ENCODE measurements at regions not wholly inside any gene's neighbourhood (a gene's known extent, or its start where the extent isn't known, plus 50 kb on each side); places are given as distances from the start of the nearest gene placed in this dataset.
"Not testable (repeated sequence)": the region's sequence is repeated elsewhere in the genome, so short reads cannot be mapped to it uniquely, and the experiment has no call there.

- no peak for DNase-seq
Measured at GRCh38 chrX:140157611-140158010, 192.3 kb upstream of the CXorf66 start.

DNA sequence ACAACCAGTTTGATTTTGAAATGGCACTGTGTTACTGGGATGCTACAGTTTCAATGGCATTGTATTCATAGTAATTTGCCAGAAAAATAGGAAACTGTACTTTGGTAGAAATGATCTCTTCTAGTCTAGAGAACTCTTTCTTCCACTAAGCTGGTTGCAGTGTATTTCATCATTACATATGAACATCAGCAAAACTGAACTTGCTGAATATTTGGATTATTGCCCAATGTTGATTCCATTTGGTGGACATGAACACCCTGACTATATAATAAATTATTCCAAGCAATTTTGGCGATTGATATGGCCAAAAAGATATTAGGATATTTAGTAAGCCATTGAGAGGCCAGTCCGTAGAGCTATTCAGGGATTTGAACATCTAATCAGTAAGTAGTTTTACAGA is 191.8 kb upstream of the CXorf66 start:
- no peak for DNase-seq

DNA sequence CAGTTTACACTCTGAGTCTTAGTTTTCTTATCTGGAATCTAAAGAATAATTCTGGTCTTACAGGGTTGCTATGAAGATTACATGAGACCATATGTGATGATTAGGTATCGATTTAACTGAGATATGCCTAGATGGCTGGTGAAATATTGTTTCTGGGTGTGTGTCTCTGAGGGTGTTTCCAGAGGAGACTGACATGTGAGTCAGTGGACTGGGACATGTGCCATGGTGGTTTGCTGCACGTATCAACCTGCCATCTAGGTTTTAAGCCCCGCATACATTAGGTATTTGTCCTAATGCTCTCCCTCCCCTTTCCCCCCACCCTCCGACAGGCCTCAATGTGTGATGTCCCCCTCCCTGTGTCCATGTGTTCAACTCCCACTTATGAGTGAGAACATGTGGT is 186.0 kb upstream of the CXorf66 start:
- no peak for DNase-seq

- no peak for DNase-seq
Measured at GRCh38 chrX:140149761-140150160, 184.4 kb upstream of the CXorf66 start.

- DNase-seq = peak; percentile 0
Measured at GRCh38 chrX:140141444-140142029, 176.2 kb upstream of the CXorf66 start.

- DNase-seq = not testable (repeated sequence)
Measured at GRCh38 chrX:140138492-140138891, 173.2 kb upstream of the CXorf66 start.

DNA sequence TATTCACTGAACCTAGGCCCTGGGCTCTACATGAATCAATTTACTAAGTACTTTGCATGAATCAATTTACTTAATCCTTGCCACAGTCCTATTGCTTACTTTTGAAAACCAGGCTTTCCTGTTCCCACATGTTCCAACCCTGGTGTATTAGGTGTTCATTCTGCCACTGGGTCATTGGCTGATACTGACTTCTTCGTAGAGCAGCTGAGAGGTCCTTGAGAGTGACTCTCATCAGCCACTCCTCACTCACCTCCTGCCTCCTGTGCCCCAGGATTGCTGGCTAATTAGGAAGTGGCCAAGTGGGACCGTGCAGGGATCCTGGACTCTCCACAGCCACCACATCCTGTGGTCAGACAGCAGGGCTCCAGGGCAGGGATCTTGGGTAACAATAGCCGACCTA is 172.7 kb upstream of the CXorf66 start:
- DNase-seq = not testable (repeated sequence)

DNA sequence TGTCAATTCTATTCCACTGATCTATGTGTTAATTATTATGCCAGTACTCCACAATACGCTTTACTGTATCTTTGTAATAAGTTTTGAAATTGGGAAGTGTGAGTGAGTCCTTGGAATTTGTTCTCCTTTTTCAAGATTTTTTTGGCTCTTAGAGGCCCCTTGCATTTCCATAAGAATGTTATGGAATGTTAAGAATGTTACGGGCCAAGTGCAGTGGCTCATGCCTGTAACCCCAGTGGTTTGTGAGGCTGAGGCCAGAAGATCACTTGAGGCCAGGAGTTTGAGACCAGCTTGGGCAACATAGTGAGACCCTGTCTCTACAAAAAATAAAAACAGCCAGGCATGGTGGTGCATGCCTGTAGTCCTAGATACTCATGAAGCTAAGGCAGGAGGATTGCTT is 167.6 kb upstream of the CXorf66 start:
- DNase-seq = no peak

- DNase-seq = no peak
Measured at GRCh38 chrX:140123446-140123845, 158.1 kb upstream of the CXorf66 start.

- DNase-seq = not testable (repeated sequence)
Measured at GRCh38 chrX:140114059-140114458, 148.7 kb upstream of the CXorf66 start.

DNA sequence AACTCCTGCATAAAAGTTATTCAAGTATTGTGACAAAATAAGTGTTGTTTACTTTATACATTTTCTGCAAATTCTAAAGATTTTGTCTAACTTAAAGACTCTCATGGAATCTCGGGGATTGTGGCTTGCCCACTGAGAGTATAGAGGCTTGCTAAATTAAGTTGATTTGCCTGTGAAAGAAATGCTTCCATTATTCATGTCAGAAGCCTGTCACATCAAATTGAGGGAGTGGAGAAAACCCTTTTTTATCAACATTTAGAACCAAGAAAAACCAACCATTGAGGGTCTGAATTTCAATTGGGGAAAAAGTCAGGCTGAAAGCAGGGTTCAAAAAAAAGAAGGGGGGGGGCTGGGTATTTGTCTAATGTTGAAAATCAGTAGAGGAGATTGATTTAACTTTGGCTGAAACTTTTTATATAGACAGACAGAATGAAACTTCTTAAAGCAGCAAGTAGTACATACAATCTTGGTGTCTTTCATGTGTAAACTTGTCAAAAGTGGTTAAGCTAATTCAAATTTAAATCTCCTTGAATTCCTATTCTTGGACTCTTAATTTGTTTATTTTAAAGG is 144.8 kb upstream of the CXorf66 start:
- no peak for DNase-seq

- no peak for DNase-seq
Measured at GRCh38 chrX:140104760-140105159, 139.4 kb upstream of the CXorf66 start.

- no peak for DNase-seq
Measured at GRCh38 chrX:140099221-140099620, 133.9 kb upstream of the CXorf66 start.

DNA sequence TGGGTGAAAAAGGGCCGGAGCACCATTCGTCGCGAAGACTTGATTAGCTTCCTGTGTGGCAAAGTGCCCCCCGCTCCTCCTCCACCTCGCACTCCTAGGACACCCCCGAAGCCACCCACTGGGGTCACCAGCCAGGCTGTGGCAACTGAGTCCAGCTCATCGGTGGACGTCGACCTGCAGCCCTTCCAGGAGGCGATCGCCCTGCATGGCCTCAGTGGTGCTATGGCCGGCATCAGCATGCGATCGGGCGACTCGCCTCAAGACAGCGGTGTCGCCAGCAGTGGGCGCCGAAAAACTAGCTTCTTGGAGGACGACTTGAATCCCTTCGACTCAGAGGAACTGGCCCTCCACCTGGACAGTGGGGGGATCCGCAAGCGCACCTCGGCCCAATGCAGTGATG is 126.8 kb upstream of the CXorf66 start:
- DNase-seq = no peak

DNA sequence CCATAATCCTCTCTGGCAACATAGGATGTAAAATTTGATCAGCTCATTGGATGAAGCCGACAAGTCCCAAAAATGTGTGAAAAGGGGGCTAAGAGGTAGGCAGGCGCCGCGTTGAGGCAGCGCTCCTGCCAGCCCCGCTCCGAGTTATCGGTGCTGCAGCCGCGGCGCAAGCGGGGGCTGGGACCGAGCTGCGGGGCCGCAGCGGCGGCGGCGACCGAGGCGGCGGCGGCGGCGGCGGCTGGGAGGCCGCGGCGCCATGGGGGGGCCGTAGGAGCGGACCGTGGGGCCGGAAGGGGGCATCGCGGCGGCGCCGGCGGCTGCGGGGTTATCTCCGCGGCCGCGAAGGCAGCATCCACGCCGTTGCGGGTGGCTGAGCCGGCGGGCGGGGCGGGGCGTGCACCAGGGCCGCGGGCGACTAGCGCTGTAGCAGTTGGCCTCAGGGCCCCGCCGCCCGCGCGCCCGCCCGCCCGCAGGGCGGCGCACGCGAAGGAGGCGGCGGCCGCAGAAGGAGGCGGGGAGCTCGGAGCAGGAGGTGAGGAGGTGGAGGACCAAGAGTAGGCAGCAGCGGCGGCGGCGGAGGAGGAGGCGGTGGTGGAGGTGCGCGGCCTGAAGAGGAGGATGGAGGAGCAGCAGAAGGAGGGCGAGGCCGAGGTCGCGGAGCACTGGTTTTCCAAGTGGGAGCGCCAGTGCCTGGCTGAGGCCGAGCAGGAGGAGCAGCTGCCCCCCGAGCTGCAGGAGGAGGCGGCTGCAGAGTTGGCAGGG is 126.0 kb upstream of the CXorf66 start:
- DNase-seq = peak; percentile 14

DNA sequence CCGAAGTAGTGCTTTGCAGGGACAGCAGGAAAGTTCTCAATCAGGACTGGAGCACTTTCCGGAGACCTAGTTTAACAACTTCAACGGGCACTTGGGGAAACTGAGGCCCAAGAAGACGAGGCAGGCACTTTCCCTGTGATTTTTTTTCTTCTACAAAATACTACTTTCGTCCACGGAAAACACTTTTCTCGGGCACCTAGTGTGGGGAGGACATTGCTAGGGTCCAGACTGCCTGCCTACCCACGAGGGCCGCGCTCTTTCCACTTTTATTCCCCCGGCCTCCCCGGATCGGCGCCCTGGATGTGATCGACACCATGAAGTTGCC is 125.4 kb upstream of the CXorf66 start:
- DNase-seq = no peak

DNA sequence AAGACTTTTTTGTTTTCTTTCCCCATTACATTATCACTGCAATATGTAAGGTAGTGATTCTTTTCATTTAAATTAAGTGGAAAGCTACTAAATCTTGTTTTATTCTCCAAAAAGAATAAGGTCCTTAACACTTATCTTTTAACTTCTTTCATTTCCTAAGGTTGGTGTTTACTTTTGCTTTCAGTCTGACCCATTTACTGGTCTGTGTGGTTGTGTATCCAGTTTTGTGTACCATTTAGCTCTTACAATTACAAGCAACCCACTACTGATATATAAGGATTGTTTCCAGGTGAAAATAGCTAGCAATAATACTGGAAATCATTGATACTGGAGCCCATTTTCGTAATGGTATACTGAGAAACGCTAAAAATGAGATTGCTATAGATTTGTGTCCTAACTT is 123.1 kb upstream of the CXorf66 start:
- DNase-seq = no peak

DNA sequence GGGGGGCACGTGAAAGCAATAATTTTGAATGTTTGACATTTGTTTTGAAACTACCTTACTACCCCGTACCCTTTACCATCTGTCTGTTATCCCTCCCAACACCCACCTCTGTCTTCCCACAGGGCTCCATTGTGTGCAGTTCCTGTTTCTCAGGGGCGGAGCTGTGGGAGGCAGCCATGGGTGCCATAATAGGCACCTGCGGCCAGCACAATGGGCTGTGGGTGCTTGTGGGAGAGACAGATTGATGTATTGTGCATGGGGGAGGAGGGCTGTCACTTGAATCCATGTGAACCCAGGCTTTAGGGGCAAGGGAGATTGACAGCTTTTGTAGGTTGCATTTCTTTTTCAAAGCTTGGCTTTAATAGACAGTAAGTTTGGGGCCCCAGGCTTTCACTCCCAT is 122.6 kb upstream of the CXorf66 start:
- no peak for DNase-seq

DNA sequence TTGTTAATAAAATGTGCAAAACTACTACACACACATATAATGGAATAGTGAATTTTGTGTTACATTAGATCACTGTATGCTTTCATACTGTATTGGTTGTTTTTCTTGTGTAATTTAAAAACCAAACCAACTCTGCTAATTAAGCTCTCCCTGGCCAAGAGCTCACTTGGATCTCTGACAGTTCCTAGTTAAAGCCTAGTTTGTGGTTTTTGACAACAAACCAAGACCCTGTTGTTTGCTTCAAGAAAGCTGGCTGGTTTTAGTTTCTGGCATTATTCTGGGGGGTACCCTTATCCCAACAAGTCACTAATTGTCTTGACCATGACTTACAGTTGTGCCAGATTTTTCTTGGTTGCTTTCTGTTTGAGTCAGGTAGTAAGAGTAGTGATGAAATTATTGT is 121.4 kb upstream of the CXorf66 start:
- DNase-seq = no peak

- DNase-seq = not testable (repeated sequence)
Measured at GRCh38 chrX:140074851-140075250, 109.5 kb upstream of the CXorf66 start.

DNA sequence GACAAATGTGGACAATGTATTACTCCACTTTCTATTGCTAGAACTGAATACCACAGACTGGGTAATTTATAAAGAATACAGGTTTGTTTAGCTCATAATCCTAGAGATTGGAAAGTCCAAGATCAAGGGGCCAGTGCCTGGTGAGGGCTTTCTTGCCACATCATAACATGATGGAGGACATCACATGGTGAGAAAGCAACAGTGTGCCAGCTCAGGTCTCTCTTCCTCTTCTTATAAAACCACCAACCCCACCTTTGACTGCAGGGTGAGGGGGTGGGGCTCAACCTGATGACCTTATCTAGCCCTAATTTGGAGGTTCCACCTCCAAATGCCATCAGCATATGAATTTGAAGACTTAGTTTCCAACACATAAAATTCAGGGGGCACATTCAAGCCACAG is 105.7 kb upstream of the CXorf66 start:
- DNase-seq = no peak

DNA sequence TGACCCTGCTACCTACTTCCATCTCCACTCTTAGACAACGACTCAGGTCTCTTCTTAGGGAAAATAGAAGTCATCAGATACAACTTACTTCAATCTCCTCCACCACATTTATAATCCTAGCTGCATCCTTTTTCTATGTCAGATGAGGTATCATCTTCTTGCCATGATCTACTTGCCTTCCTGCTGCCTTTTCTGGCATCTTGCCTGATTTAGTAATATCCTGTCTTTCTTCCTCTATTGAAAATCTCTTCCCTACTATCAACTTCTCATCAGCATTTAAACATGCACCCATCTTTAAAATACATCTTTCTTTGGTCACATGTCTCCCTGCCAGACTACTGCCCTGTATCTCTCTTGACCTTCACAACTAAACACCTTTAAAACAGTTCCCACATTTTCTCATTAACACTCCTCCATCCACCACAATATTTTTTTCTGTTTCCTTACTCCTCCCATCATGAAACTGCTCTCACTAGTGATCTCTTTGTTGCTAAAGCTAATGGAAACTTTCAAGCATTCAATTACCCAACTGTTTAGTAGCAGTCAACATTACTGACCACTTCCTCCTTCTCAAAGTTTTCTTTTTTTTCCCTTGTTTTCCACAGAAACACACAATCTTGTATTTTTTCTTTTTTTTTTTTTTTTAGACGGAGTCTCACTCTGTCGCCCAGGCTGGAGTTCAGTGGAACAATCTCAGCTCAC is 100.8 kb upstream of the CXorf66 start:
- no peak for DNase-seq

- no peak for DNase-seq
Measured at GRCh38 chrX:140064993-140065392, 99.7 kb upstream of the CXorf66 start.

- peak; percentile 49 for DNase-seq
Measured at GRCh38 chrX:140057001-140057411, 91.7 kb upstream of the CXorf66 start.

Data from stimulated activated CD4-positive, alpha-beta T cell treated with anti-CD3 and anti-CD28 coated beads, Interleukin-12 subunit alpha, Interleukin-12 subunit beta, amount 100 ng/mL, for 4 hours (primary cell).